Tibial nerve (tissue), 3 donors: ENCODE measurements at regions not wholly inside any gene's neighbourhood (a gene's known extent, or its start where the extent isn't known, plus 50 kb on each side); places are given as distances from the start of the nearest gene placed in this dataset.

Source experiments
- CTCF ChIP-seq, 5 experiments: fragments of 200-600 bp in 3 of 5; fragments of 450-650 bp in 2 of 5; sonication (generic) in 3 of 5; IDR thresholded peaks; one replicate each; pipeline ENCODE4 v1.5.1; 2016 to 2019; ENCODE audit warnings: antibody characterized with exemption in 5 of 5, mild to moderate bottlenecking in 3 of 5, moderate library complexity in 2 of 5
- POLR2A ChIP-seq, 2 donors: fragments of 450-650 bp; IDR thresholded peaks; one replicate each; pipeline ENCODE4 v1.6.1; 2017; ENCODE audit warnings: antibody characterized with exemption in 2 of 2, mild to moderate bottlenecking in 2 of 2, moderate library complexity in 2 of 2

GRCh38 chr1:80801695-80802094, 999.0 kb upstream of the ADGRL2 start:
- no peak for TF ChIP-seq CTCF (IDR thresholded peaks at IDR 0.05)
- TF ChIP-seq POLR2A (IDR thresholded peaks at IDR 0.05), result no peak
